ENCODE measurements at regions not wholly inside any gene's neighbourhood (a gene's known extent, or its start where the extent isn't known, plus 50 kb on each side); places are given as distances from the start of the nearest gene placed in this dataset.

DNA sequence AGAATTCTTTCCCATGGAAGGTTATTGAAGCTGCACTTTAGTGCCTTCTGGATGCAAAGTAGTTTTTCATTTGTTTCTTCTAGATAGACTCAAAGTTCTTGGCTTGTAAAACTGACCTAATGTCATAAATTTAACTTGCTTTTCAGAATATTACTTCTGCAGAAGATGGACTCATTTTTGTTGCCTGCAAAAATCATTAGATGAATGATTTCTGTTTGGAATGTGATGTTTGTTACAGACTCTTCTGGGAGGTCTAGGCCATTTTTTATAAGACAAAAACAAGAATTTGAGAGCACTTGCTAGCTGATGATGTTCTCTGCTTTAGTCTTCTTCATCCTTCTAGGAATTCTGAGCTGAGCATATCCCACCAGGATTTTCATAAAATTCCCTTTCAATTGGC, 308.6 kb upstream of the GIMD1 start:
- no peak for DNase-seq (ENCODE audit: low read depth)

DNA sequence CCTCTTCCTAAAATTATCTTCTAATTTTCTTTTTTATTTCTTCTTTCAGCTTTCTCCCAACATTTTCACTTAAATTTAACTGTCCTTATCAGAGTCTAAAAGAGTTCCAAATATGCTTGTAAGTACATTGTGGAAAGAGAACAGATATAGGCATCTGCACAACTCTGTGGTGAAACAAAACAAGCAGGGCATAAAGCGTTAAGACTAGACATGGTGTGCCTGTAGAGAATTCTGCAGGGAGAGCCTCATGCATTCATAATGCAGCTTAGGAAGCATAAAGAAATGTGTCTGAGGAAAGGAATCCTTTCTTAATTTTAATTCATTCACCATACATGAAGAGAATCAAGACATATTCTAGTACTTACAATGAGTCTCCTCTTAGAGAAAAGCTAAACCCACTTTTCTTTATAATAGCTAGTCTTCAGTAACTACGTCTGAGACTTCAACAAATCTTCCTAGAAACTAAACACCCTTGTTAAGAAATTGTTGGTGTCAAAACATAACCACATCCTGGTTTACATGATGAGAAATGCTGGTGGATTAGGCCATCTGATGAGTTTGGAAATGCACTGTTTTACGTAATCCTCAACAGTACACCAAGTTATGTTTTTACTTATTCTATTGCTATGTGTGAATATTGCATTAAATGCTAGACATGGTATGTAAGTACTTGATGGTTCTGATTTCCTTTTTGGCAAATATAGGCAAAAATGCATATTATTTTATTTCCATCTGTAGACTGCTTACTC, 307.8 kb upstream of the GIMD1 start:
- DNase-seq (ENCODE audit: low read depth) = peak; percentile 31

DNA sequence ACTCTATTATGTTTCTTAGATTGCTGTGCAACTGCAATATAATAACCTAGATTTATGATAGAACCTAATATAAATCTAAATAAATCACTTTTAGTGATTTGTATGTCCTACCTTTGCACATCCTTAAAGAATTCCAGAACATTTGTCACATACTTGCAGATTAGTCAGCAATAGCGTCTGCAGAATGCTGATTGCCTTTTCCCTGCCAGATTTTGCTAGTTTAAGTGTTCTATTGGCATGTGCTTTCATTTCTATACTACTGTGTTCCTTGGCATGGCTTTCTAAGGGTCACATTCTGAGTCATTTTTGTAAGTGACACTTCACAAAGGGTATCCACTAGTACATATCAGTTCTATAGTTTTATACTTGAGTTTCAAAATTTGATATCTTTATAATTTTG, 303.1 kb upstream of the GIMD1 start:
- DNase-seq (ENCODE audit: low read depth) = peak; percentile 34

- no peak for DNase-seq (ENCODE audit: low read depth)
These were observed 302.4 kb upstream of the GIMD1 start for GRCh38 chr4:106670976-106671375.

GRCh38 chr4:106659371-106659770, 290.8 kb upstream of the GIMD1 start:
- DNase-seq (ENCODE audit: low read depth) = no peak

DNA sequence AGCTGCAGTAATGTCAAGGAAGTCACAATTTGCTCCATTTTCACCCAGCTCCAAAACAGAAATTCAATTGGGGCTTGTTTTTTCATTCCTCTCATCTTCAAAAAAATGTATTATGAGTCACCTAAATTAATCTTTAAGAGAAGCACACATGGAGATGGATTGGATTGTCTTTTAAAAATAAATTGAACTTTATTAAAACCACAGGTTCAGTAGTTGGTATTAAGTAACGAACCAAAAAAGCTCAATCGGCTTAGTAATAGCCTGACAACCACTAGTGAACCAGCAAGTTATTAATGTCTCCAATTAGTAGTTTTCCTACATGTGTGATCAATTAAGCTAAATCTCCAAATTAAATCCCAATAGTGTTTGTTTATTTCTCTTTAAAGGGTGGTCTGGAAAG, 283.5 kb upstream of the GIMD1 start:
- DNase-seq (ENCODE audit: low read depth) = no peak

GRCh38 chr4:106650701-106651100, 282.1 kb upstream of the GIMD1 start:
- DNase-seq (ENCODE audit: low read depth) = no peak

DNA sequence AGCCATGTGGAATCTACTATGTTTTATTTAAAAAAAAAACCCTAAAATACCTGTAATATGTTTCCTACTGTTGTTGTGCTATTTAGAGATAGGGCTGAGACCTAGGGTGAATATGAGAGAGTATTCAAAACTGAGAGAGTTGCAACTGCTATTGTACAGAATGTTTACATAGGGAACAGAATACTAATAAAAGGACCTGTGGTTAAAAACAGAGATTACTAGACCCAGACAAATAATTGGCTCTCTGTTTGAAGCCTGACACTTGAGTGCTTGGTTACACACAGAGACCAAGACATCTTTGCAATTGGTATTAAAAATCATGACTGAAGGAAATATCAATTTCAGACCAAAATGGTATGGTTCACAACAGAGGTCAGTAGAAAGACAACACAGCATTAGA, 278.9 kb upstream of the GIMD1 start:
- no peak for DNase-seq (ENCODE audit: low read depth)

DNA sequence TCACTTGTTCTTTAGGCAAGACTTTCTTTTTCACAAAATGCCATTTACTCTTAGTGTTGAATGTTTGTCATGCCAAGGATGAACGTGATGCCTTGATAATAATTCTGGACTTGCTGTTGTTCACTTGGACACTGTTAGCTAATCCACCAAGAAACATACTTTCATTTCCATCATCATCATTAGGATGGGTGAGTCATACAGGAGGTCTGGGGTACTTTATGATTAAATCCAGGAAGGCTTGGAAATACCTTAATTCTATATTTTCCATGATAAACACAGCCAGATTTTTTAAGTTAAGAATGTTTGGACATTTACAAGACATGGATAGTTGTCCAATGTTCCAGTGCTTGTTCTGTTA, 260.7 kb upstream of the GIMD1 start:
- peak; percentile 25 for DNase-seq (ENCODE audit: low read depth)

DNA sequence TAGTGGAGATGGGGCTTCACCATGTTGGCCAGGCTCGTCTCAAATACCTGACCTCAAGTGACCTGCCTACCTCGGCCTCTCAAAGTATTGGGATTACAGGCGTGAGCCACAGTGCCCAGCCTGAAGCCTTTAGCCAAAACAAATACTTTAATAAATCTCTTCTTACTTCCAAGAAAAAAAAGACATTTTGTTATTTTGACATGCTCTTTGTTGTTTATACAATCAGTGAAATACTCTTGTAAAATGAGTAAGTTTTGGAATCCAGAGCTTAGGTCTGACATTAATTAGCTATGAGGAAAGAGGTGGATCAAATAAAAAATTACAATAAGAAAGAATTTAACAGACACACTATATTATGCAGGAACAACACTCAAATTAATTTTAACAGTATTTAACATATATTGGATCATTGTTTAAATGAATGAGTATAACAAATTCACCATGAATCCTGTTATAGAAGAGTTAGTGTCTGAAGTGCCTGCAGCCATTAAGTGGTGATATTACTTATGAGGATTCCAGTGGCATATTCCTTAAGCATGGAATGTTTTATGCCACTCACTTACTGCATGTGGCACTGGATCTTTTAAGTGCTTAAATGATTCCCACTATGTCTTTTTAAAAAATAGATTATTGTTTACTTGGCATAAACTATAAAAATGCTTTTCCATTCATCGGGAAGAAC, 260.1 kb upstream of the GIMD1 start:
- DNase-seq (ENCODE audit: low read depth) = no peak

GRCh38 chr4:106627051-106627450, 258.5 kb upstream of the GIMD1 start:
- no peak for DNase-seq (ENCODE audit: low read depth)

GRCh38 chr4:106624671-106625070, 256.1 kb upstream of the GIMD1 start:
- no peak for DNase-seq (ENCODE audit: low read depth)

DNA sequence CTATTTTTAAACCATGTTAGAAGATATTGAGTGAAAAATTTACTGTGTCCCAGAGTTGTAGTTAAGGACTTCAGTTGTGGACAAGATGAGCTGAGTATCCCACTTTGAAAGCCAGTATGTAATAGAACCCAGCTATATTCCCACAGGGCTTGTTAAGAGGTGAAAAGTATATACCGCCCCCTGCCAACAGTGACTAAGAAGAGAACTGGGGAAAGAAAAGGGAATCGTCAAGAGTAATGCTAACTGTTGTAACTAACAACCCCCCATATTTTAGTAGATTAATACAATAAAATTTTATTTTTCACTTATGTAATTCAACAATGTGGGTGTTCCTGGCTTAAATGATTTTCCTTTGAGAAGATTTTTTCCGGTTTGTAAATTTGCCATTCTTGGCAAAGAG, 250.4 kb upstream of the GIMD1 start:
- peak; percentile 8 for DNase-seq (ENCODE audit: low read depth)

- peak; percentile 33 for DNase-seq (ENCODE audit: low read depth)
These were observed 247.4 kb upstream of the GIMD1 start for GRCh38 chr4:106615961-106616360.

GRCh38 chr4:106615410-106615945, 246.9 kb upstream of the GIMD1 start:
- no peak for DNase-seq (ENCODE audit: low read depth)

- peak; percentile 49 for DNase-seq (ENCODE audit: low read depth)
These were observed 245.9 kb upstream of the GIMD1 start for GRCh38 chr4:106614441-106614840.

DNA sequence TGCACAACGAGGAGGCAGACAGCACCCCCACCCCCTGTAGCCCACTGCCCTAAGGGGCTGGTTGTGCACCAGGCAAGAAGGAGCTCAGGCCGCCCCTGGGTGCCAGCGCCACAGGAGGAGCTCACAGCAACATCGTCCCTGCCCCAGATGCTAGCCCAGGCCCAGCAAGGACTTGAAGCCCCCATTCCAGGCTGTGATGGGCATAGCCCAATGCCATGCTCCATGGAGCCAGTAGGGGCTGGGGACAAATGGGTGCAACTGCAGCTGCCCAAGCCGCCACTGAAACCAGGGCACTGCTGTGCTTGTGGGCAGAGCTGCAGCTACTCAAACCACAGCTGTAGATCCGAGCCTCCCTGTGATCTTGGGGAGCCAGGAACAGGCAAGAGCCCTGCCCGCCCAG, 241.3 kb upstream of the GIMD1 start:
- DNase-seq (ENCODE audit: low read depth) = no peak

DNA sequence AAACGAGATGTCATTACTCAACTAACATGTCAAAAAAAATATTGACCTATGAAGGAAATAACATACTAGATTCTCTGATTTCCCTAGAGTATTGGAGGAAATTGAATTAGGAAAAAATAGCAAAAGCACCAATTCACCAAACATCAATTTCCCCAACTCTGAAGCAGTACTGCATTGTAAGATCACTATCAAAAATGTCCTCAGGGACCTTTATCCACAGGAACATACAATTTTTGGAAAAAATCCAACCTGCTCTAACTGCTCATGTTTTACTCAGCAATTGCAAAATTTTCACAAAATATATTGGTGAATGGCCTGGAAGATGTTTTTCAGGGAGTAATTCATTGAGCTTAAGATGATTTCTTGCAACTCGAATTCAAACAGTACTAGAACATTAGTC, 239.0 kb upstream of the GIMD1 start:
- DNase-seq (ENCODE audit: low read depth) = no peak

GRCh38 chr4:106604319-106605051, 235.9 kb upstream of the GIMD1 start:
- DNase-seq (ENCODE audit: low read depth) = no peak

- no peak for DNase-seq (ENCODE audit: low read depth)
These were observed 234.9 kb upstream of the GIMD1 start for GRCh38 chr4:106603471-106603870.

GRCh38 chr4:106602711-106603110, 234.1 kb upstream of the GIMD1 start:
- DNase-seq (ENCODE audit: low read depth) = no peak

GRCh38 chr4:106601519-106601918, 232.9 kb upstream of the GIMD1 start:
- no peak for DNase-seq (ENCODE audit: low read depth)

- DNase-seq (ENCODE audit: low read depth) = no peak
These were observed 227.3 kb upstream of the GIMD1 start for GRCh38 chr4:106595906-106596305.

Measured in ELR (cell line).